ENCODE measurements at regions not wholly inside any gene's neighbourhood (a gene's known extent, or its start where the extent isn't known, plus 50 kb on each side); places are given as distances from the start of the nearest gene placed in this dataset.
A peak's percentile ranks its signal among the peaks of the same experiment; 100 is the strongest.

GRCh38 chr2:39913648-39914461 is 134.8 kb upstream of the THUMPD2 start:
- Histone ChIP-seq H3K4me2 (ENCODE audit: low read depth, low read length) (no peak overlapping the region), H3K27ac (ENCODE audit: extremely low read length, insufficient read depth, low read length) (no peak overlapping the region), H3K27me3 (ENCODE audit: control insufficient read depth in 1 of 2, insufficient read depth in 2 of 2, low read length in 2 of 2) (no peaks in the 10 kb centered on the region; a peak in 1 of 5 replicates), H3K4me1 (ENCODE audit: insufficient read depth, low read length) (no peaks in the 10 kb centered on the region), H3K79me2 (ENCODE audit: insufficient read depth, low read length) (no peaks in the 10 kb centered on the region), H3K4me3 (replicated peaks in 1 of 3; ENCODE audit: insufficient read depth in 1 of 3, low read depth in 2 of 3, low read length in 3 of 3) (no peak overlapping the region), H4K20me1 (ENCODE audit: insufficient read depth, low read length) (no peaks in the 10 kb centered on the region), H3K36me3 (replicated peaks in 1 of 2; ENCODE audit: control insufficient read depth in 1 of 2, insufficient read depth in 2 of 2, low read length in 2 of 2) (no peaks in the 10 kb centered on the region), H3K9ac (ENCODE audit: insufficient read depth, low read depth, low read length) (no peak overlapping the region), H3K9me3 (ENCODE audit: low read length) (no peaks in the 10 kb centered on the region), H2AFZ (ENCODE audit: low read length) (no peak overlapping the region)
- DNase-seq (ENCODE audit: low spot score): peak; percentile 60
- no TSS peak for BruUV-seq (replicated peaks)
- TF ChIP-seq ZNF577 (CRISPR knock-in tag; IDR thresholded peaks at IDR 0.05; ENCODE audit: borderline replicate concordance, low read depth): no peak
- TF ChIP-seq, protein P1, sequence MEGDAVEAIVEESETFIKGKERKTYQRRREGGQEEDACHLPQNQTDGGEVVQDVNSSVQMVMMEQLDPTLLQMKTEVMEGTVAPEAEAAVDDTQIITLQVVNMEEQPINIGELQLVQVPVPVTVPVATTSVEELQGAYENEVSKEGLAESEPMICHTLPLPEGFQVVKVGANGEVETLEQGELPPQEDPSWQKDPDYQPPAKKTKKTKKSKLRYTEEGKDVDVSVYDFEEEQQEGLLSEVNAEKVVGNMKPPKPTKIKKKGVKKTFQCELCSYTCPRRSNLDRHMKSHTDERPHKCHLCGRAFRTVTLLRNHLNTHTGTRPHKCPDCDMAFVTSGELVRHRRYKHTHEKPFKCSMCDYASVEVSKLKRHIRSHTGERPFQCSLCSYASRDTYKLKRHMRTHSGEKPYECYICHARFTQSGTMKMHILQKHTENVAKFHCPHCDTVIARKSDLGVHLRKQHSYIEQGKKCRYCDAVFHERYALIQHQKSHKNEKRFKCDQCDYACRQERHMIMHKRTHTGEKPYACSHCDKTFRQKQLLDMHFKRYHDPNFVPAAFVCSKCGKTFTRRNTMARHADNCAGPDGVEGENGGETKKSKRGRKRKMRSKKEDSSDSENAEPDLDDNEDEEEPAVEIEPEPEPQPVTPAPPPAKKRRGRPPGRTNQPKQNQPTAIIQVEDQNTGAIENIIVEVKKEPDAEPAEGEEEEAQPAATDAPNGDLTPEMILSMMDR (CRISPR knock-in tag; IDR thresholded peaks at IDR 0.05): peak; percentile 83
- peak; percentile 85 for TF ChIP-seq SIX1 (CRISPR knock-in tag; IDR thresholded peaks at IDR 0.05; ENCODE audit: borderline replicate concordance)
- TF ChIP-seq STAG1 (CRISPR knock-in tag; IDR thresholded peaks at IDR 0.05): peak; percentile 94
- TF ChIP-seq, protein P2, sequence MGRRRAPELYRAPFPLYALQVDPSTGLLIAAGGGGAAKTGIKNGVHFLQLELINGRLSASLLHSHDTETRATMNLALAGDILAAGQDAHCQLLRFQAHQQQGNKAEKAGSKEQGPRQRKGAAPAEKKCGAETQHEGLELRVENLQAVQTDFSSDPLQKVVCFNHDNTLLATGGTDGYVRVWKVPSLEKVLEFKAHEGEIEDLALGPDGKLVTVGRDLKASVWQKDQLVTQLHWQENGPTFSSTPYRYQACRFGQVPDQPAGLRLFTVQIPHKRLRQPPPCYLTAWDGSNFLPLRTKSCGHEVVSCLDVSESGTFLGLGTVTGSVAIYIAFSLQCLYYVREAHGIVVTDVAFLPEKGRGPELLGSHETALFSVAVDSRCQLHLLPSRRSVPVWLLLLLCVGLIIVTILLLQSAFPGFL (CRISPR knock-in tag; IDR thresholded peaks at IDR 0.05): no peak
- TF ChIP-seq RAD21 (CRISPR knock-in tag; IDR thresholded peaks at IDR 0.05): peak; percentile 80
- TF ChIP-seq ZNF354B (CRISPR knock-in tag; IDR thresholded peaks at IDR 0.05): no peak
- peak; percentile 81 for TF ChIP-seq SMC3 (IDR thresholded peaks at IDR 0.05; ENCODE audit: low read length)
- TF ChIP-seq ZNF552 (CRISPR knock-in tag; IDR thresholded peaks at IDR 0.05; ENCODE audit: borderline replicate concordance): no peak
- 0 out of 2 replicates have a peak, but pooled peaks have one; percentile 24 for TF ChIP-seq ZNF24 (IDR thresholded peaks at IDR 0.05)
- TF ChIP-seq SP140L (CRISPR knock-in tag; IDR thresholded peaks at IDR 0.05; ENCODE audit: borderline replicate concordance): 0 out of 2 replicates have a peak, but pooled peaks have one; percentile 55
- no peak for TF ChIP-seq RFX3 (CRISPR knock-in tag; IDR thresholded peaks at IDR 0.05)
- WGBS (ENCODE audit: low lambda C conversion rate): 4% methylated on average over 5 of the region's 5 CpGs
- in situ Hi-C loops (cut with HindIII; ENCODE audit: extremely low pct_ligation_motif_present, low pct_unique_long_range_greater_than_20kb) (loop anchor here (10.0 to 25.0 kb wide), 3 partner anchors 841 to 1873 kb away; no protein-coding TSS in a partner anchor), intact Hi-C loops (cut with micrococcal nuclease; ENCODE audit: unreplicated experiment) (loop anchor here (1.0 to 5.0 kb wide), 4 partner anchors 640 to 1783 kb away; no protein-coding TSS in a partner anchor)
- peak; percentile 89 for ATAC-seq
- peak; percentile 84 for FAIRE-seq
- POLR2A ChIA-PET: no interaction called here
- CTCF ChIA-PET (ENCODE audit: low intra/inter-chr PET ratio, low total read pairs): interaction anchor here (0.9 to 2.6 kb wide), 5 partner anchors 641 to 1868 kb away, joined by 4 to 23 read pairs (median 5); no protein-coding TSS in a partner anchor

Measured in HepG2 (cell line).